Astrocyte (in vitro differentiated cells and primary cell): ENCODE measurements at regions not wholly inside any gene's neighbourhood (a gene's known extent, or its start where the extent isn't known, plus 50 kb on each side); places are given as distances from the start of the nearest gene placed in this dataset.

ENCODE experiments used
- DNase-seq: peaks from one replicate; pipeline ENCODE4 v3.0.0-alpha.2; 2010; ENCODE audit warnings: low read depth
- FAIRE-seq: peaks from 2 replicates; lab custom pipeline; 2011; peaks lifted over from hg19 to GRCh38; lab: Jason Lieb, UNC
- H2AFZ ChIP-seq: 2 replicates; pipeline ENCODE4 v1.6.0; 2012; ENCODE audit warnings: low read depth, low read length, inconsistent platforms
- H3K27ac ChIP-seq: 2 replicates; pipeline ENCODE4 v1.5.1; 2011; ENCODE audit warnings: low read depth, low read length, inconsistent platforms
- H3K27me3 ChIP-seq: 2 replicates; pipeline ENCODE4 v1.6.0; 2011; ENCODE audit warnings: low read length, inconsistent platforms; ENCODE audit not compliant: insufficient read depth
- H3K36me3 ChIP-seq: 2 replicates; pipeline ENCODE4 v1.5.1; 2011; ENCODE audit warnings: low read length, inconsistent platforms; ENCODE audit not compliant: insufficient read depth
- H3K4me1 ChIP-seq: 2 replicates; pipeline ENCODE4 v1.5.1; 2011; ENCODE audit warnings: low read length, inconsistent platforms; ENCODE audit not compliant: insufficient read depth
- H3K4me2 ChIP-seq: 2 replicates; pipeline ENCODE4 v1.6.0; 2012; ENCODE audit warnings: low read length, inconsistent platforms
- H3K4me3 ChIP-seq: 2 replicates; pipeline ENCODE4 v1.5.1; 2011; ENCODE audit warnings: low read depth, mild to moderate bottlenecking, low read length, inconsistent platforms; ENCODE audit not compliant: insufficient read depth
- H3K79me2 ChIP-seq: 2 replicates; pipeline ENCODE4 v1.6.0; 2012; ENCODE audit warnings: mild to moderate bottlenecking, low read length, inconsistent platforms; ENCODE audit not compliant: insufficient read depth
- H3K9ac ChIP-seq: 2 replicates; pipeline ENCODE4 v1.6.0; 2012; ENCODE audit warnings: mild to moderate bottlenecking, low read length, inconsistent platforms
- H3K9me3 ChIP-seq: 2 replicates; pipeline ENCODE4 v1.5.1; 2012; ENCODE audit warnings: low read depth, mild to moderate bottlenecking, low read length, inconsistent platforms; ENCODE audit not compliant: insufficient read depth
- H4K20me1 ChIP-seq: 2 replicates; pipeline ENCODE4 v1.6.0; 2012; ENCODE audit warnings: low read length, inconsistent platforms; ENCODE audit not compliant: insufficient read depth
- H3K27ac Mint-ChIP-seq: one replicate; pipeline ENCODE4 v1.8.0; 2021; ENCODE audit warnings: mild to moderate bottlenecking, mixed read lengths; ENCODE audit not compliant: unreplicated experiment
- H3K27me3 Mint-ChIP-seq: one replicate; pipeline ENCODE4 v1.8.0; 2021; ENCODE audit warnings: low read depth, mixed read lengths; ENCODE audit not compliant: unreplicated experiment
- H3K36me3 Mint-ChIP-seq: one replicate; pipeline ENCODE4 v1.8.0; 2021; ENCODE audit warnings: low read depth, mixed read lengths; ENCODE audit not compliant: unreplicated experiment
- H3K4me1 Mint-ChIP-seq: one replicate; pipeline ENCODE4 v1.8.0; 2021; ENCODE audit warnings: low read depth, mixed read lengths; ENCODE audit not compliant: unreplicated experiment
- H3K4me3 Mint-ChIP-seq: one replicate; pipeline ENCODE4 v1.8.0; 2021; ENCODE audit warnings: mild to moderate bottlenecking, moderate library complexity, mixed read lengths; ENCODE audit not compliant: unreplicated experiment
- H3K9me3 Mint-ChIP-seq: one replicate; pipeline ENCODE4 v1.8.0; 2021; ENCODE audit warnings: mild to moderate bottlenecking, mixed read lengths; ENCODE audit not compliant: unreplicated experiment
- CTCF ChIP-seq: IDR thresholded peaks from 2 replicates; pipeline ENCODE4 v1.5.1; 2011; ENCODE audit warnings: low read depth, mild to moderate bottlenecking, inconsistent platforms, low read length, moderate library complexity; ENCODE audit not compliant: insufficient read depth
- EZH2 ChIP-seq: IDR thresholded peaks from 2 replicates; pipeline ENCODE4 v1.6.1; 2012; ENCODE audit warnings: mild to moderate bottlenecking, low read length, inconsistent platforms; ENCODE audit not compliant: insufficient read depth

GRCh38 chr18:25423760-25424159 lies 71.8 kb upstream of the ZNF521 start:
- no peak overlapping the region for H3K4me3 Mint-ChIP-seq
- TF ChIP-seq EZH2, result no peak
- TF ChIP-seq CTCF, result no peak
- no peaks in the 10 kb centered on the region for H3K4me1 Mint-ChIP-seq
- no peak overlapping the region for H3K4me3 ChIP-seq
- H3K9me3 Mint-ChIP-seq, result no peaks in the 10 kb centered on the region
- DNase-seq (no peak), FAIRE-seq (no peak)
- no peak overlapping the region for H3K4me2 ChIP-seq
- no peaks in the 10 kb centered on the region for H3K36me3 ChIP-seq
- H4K20me1 ChIP-seq, result no peaks in the 10 kb centered on the region
- no peak overlapping the region for H3K27ac Mint-ChIP-seq
- peaks cover under 1% of the 10 kb centered on the region for H3K27me3 ChIP-seq
- H3K36me3 Mint-ChIP-seq, result no peaks in the 10 kb centered on the region
- H2AFZ ChIP-seq, result no peak overlapping the region
- no peaks in the 10 kb centered on the region for H3K79me2 ChIP-seq
- no peaks in the 10 kb centered on the region for H3K27me3 Mint-ChIP-seq
- H3K9me3 ChIP-seq, result no peaks in the 10 kb centered on the region
- no peak overlapping the region for H3K27ac ChIP-seq
- H3K4me1 ChIP-seq, result no peaks in the 10 kb centered on the region
- H3K9ac ChIP-seq, result no peak overlapping the region

GRCh38 chr18:25423267-25423666 lies 71.3 kb upstream of the ZNF521 start:
- no peaks in the 10 kb centered on the region for H3K4me1 Mint-ChIP-seq
- H3K79me2 ChIP-seq, result no peaks in the 10 kb centered on the region
- DNase-seq (no peak), FAIRE-seq (no peak)
- H4K20me1 ChIP-seq, result no peaks in the 10 kb centered on the region
- peaks cover 2% of the 10 kb centered on the region for H3K27me3 ChIP-seq
- no peak overlapping the region for H3K4me2 ChIP-seq
- H3K9ac ChIP-seq, result no peak overlapping the region
- H3K4me1 ChIP-seq, result no peaks in the 10 kb centered on the region
- no peaks in the 10 kb centered on the region for H3K36me3 ChIP-seq
- no peaks in the 10 kb centered on the region for H3K9me3 Mint-ChIP-seq
- H3K27me3 Mint-ChIP-seq, result no peaks in the 10 kb centered on the region
- no peak overlapping the region for H3K27ac Mint-ChIP-seq
- no peak overlapping the region for H3K27ac ChIP-seq
- H3K36me3 Mint-ChIP-seq, result no peaks in the 10 kb centered on the region
- no peak overlapping the region for H3K4me3 Mint-ChIP-seq
- TF ChIP-seq CTCF (no peak), EZH2 (no peak)
- no peak overlapping the region for H3K4me3 ChIP-seq
- no peak overlapping the region for H2AFZ ChIP-seq
- H3K9me3 ChIP-seq, result no peaks in the 10 kb centered on the region

GRCh38 chr18:25422230-25422629 lies 70.3 kb upstream of the ZNF521 start:
- no peak overlapping the region for H3K27ac ChIP-seq
- FAIRE-seq, result no peak

More at GRCh38 chr18:25422230-25422629, 70.3 kb upstream of the ZNF521 start:
- H3K9ac ChIP-seq, result no peak overlapping the region
- no peaks in the 10 kb centered on the region for H3K79me2 ChIP-seq
- no peaks in the 10 kb centered on the region for H3K4me1 Mint-ChIP-seq
- no peak overlapping the region for H2AFZ ChIP-seq
- H3K9me3 ChIP-seq, result no peaks in the 10 kb centered on the region
- H3K27ac Mint-ChIP-seq, result no peak overlapping the region
- no peak for DNase-seq
- H3K4me2 ChIP-seq, result no peak overlapping the region
- no peak overlapping the region for H3K4me3 Mint-ChIP-seq
- no peaks in the 10 kb centered on the region for H3K36me3 ChIP-seq
- no peaks in the 10 kb centered on the region for H3K36me3 Mint-ChIP-seq
- H3K4me1 ChIP-seq, result no peaks in the 10 kb centered on the region
- no peaks in the 10 kb centered on the region for H3K27me3 Mint-ChIP-seq
- TF ChIP-seq CTCF, result no peak
- no peak for TF ChIP-seq EZH2
- no peaks in the 10 kb centered on the region for H4K20me1 ChIP-seq
- H3K27me3 ChIP-seq, result peaks cover 2% of the 10 kb centered on the region
- no peaks in the 10 kb centered on the region for H3K9me3 Mint-ChIP-seq
- H3K4me3 ChIP-seq, result no peak overlapping the region
